ENCODE measurements at regions not wholly inside any gene's neighbourhood (a gene's known extent, or its start where the extent isn't known, plus 50 kb on each side); places are given as distances from the start of the nearest gene placed in this dataset.
A peak's percentile ranks its signal among the peaks of the same experiment; 100 is the strongest.

GRCh38 chr14:49989966-49990365 is 97.1 kb downstream of the ARF6 start:
- intact Hi-C loops (cut with micrococcal nuclease; ENCODE audit: unreplicated experiment) (no loop called here), in situ Hi-C loops (cut with HindIII; ENCODE audit: low pct_unique_long_range_greater_than_20kb, low sequenced_read_pairs) (no loop called here)
- no peak for DNase-seq (ENCODE audit: low read depth, low spot score)
- H3K27me3 ChIP-seq (ENCODE audit: control insufficient read depth, insufficient read depth, low read length): no peaks in the 10 kb centered on the region
- ChIA-PET POLR2A (interaction anchor here (0.6 to 0.7 kb wide), 3 partner anchors 18 to 126 kb away, joined by 4 to 6 read pairs (median 4); no protein-coding TSS in a partner anchor), CTCF (no interaction called here)
- no peaks in the 10 kb centered on the region for H3K36me3 ChIP-seq (ENCODE audit: control insufficient read depth, insufficient read depth, low read length)
- H3K9me3 ChIP-seq (ENCODE audit: control insufficient read depth, insufficient read depth, low read depth, low read length): no peaks in the 10 kb centered on the region
- peak overlapping the region; percentile 86 for H3K27ac ChIP-seq (ENCODE audit: low read length)
- ATAC-seq: no peak
- TF ChIP-seq POLR2AphosphoS5 (IDR thresholded peaks at IDR 0.05; ENCODE audit: low read depth, low read length) (no peak), SIN3A (IDR thresholded peaks at IDR 0.05; ENCODE audit: borderline replicate concordance, insufficient read depth, low read depth, low read length) (no peak), REST (IDR thresholded peaks at IDR 0.05; ENCODE audit: insufficient read depth in 1 of 2, low read depth in 2 of 2, low read length in 1 of 2) (no peak), TCF7L2 (IDR thresholded peaks at IDR 0.05; ENCODE audit: low read depth, low read length) (no peak), CTCF (IDR thresholded peaks at IDR 0.05) (no peak)
- peaks cover 36% of the 10 kb centered on the region for H3K4me1 ChIP-seq (ENCODE audit: control insufficient read depth, insufficient read depth, low read length)
- H3K4me3 ChIP-seq (ENCODE audit: low read depth in 2 of 2, low read length in 2 of 2): no peak overlapping the region
- BruUV-seq (replicated peaks): no TSS peak

- in situ Hi-C loops (cut with HindIII; ENCODE audit: low pct_unique_long_range_greater_than_20kb, low sequenced_read_pairs): no loop called here
- peak overlapping the region; percentile 86 for H3K27ac ChIP-seq (ENCODE audit: low read length)
- intact Hi-C loops (cut with micrococcal nuclease; ENCODE audit: unreplicated experiment): no loop called here
- no peak for DNase-seq (ENCODE audit: low read depth, low spot score)
- H3K9me3 ChIP-seq (ENCODE audit: control insufficient read depth, insufficient read depth, low read depth, low read length): no peaks in the 10 kb centered on the region
- ChIA-PET CTCF (interaction anchor here (0.7 kb wide), 1 partner anchor 15 kb away, joined by 3 read pairs; no protein-coding TSS in a partner anchor), POLR2A (interaction anchor here (1.2 kb wide), 1 partner anchor 16 kb away, joined by 4 read pairs; no protein-coding TSS in a partner anchor)
- no TSS peak for BruUV-seq (replicated peaks)
- peaks cover 46% of the 10 kb centered on the region for H3K4me1 ChIP-seq (ENCODE audit: control insufficient read depth, insufficient read depth, low read length)
- H3K36me3 ChIP-seq (ENCODE audit: control insufficient read depth, insufficient read depth, low read length): no peaks in the 10 kb centered on the region
- no peaks in the 10 kb centered on the region for H3K27me3 ChIP-seq (ENCODE audit: control insufficient read depth, insufficient read depth, low read length)
- ATAC-seq: no peak
- H3K4me3 ChIP-seq (ENCODE audit: low read depth in 2 of 2, low read length in 2 of 2): no peak overlapping the region
- TF ChIP-seq TCF7L2 (IDR thresholded peaks at IDR 0.05; ENCODE audit: low read depth, low read length) (no peak), POLR2AphosphoS5 (IDR thresholded peaks at IDR 0.05; ENCODE audit: low read depth, low read length) (no peak)
Measured at GRCh38 chr14:49991491-49991890, 98.6 kb downstream of the ARF6 start.

GRCh38 chr14:49992036-49992435 is 99.2 kb downstream of the ARF6 start:
- BruUV-seq (replicated peaks): no TSS peak
- ATAC-seq (no peak), DNase-seq (ENCODE audit: low read depth, low spot score) (no peak)
- no peaks in the 10 kb centered on the region for H3K9me3 ChIP-seq (ENCODE audit: control insufficient read depth, insufficient read depth, low read depth, low read length)
- no peak overlapping the region for H3K4me3 ChIP-seq (ENCODE audit: low read depth in 2 of 2, low read length in 2 of 2)
- in situ Hi-C loops (cut with HindIII; ENCODE audit: low pct_unique_long_range_greater_than_20kb, low sequenced_read_pairs) (no loop called here), intact Hi-C loops (cut with micrococcal nuclease; ENCODE audit: unreplicated experiment) (no loop called here)
- peak overlapping the region; percentile 86 for H3K27ac ChIP-seq (ENCODE audit: low read length)
- TF ChIP-seq CTCF (IDR thresholded peaks at IDR 0.05) (no peak), POLR2AphosphoS5 (IDR thresholded peaks at IDR 0.05; ENCODE audit: low read depth, low read length) (no peak), REST (IDR thresholded peaks at IDR 0.05; ENCODE audit: insufficient read depth in 1 of 2, low read depth in 2 of 2, low read length in 1 of 2) (no peak), TCF7L2 (IDR thresholded peaks at IDR 0.05; ENCODE audit: low read depth, low read length) (no peak), SIN3A (IDR thresholded peaks at IDR 0.05; ENCODE audit: borderline replicate concordance, insufficient read depth, low read depth, low read length) (no peak)
- no peaks in the 10 kb centered on the region for H3K36me3 ChIP-seq (ENCODE audit: control insufficient read depth, insufficient read depth, low read length)
- POLR2A ChIA-PET: no interaction called here
- CTCF ChIA-PET: interaction anchor here (0.9 kb wide), 1 partner anchor 11 kb away, joined by 3 read pairs; no protein-coding TSS in a partner anchor
- peaks cover 41% of the 10 kb centered on the region for H3K4me1 ChIP-seq (ENCODE audit: control insufficient read depth, insufficient read depth, low read length)
- no peaks in the 10 kb centered on the region for H3K27me3 ChIP-seq (ENCODE audit: control insufficient read depth, insufficient read depth, low read length)

Data from Panc1 (cell line).